ENCODE measurements at regions not wholly inside any gene's neighbourhood (a gene's known extent, or its start where the extent isn't known, plus 50 kb on each side); places are given as distances from the start of the nearest gene placed in this dataset.
"Not testable (repeated sequence)": the region's sequence is repeated elsewhere in the genome, so short reads cannot be mapped to it uniquely, and the experiment has no call there.

DNA sequence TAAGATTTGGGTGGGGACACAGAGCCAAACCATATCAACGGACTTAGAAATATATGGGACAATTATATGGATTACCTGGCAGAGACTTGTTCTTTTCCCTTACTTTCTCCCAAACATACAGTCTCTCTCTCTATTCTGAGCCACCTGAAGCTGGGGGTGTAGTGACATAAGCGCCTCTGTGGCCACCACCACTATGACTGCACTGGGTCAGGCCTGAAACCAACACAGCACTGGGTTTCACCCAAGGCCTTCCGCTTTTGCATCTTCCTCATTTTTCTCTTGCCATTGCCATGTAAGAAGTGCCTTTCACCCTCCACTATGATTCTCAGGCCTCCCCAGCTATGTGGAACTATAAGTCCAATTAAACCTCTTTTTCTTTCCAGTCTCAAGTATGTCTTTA is 514.5 kb upstream of the FOXG1 start:
- TF ChIP-seq, protein P1, sequence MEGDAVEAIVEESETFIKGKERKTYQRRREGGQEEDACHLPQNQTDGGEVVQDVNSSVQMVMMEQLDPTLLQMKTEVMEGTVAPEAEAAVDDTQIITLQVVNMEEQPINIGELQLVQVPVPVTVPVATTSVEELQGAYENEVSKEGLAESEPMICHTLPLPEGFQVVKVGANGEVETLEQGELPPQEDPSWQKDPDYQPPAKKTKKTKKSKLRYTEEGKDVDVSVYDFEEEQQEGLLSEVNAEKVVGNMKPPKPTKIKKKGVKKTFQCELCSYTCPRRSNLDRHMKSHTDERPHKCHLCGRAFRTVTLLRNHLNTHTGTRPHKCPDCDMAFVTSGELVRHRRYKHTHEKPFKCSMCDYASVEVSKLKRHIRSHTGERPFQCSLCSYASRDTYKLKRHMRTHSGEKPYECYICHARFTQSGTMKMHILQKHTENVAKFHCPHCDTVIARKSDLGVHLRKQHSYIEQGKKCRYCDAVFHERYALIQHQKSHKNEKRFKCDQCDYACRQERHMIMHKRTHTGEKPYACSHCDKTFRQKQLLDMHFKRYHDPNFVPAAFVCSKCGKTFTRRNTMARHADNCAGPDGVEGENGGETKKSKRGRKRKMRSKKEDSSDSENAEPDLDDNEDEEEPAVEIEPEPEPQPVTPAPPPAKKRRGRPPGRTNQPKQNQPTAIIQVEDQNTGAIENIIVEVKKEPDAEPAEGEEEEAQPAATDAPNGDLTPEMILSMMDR (IDR thresholded peaks at IDR 0.05; ENCODE audit: insufficient read depth, low read length, poor library complexity, severe bottlenecking): not testable (repeated sequence)
- TF ChIP-seq EZH2phosphoT487 (conservative IDR thresholded peaks at IDR 0.05; ENCODE audit: low read length): not testable (repeated sequence)

Measured in SU-DHL-6 (cell line).